SW480 (cell line): ENCODE measurements at regions not wholly inside any gene's neighbourhood (a gene's known extent, or its start where the extent isn't known, plus 50 kb on each side); places are given as distances from the start of the nearest gene placed in this dataset.
A peak's percentile ranks its signal among the peaks of the same experiment; 100 is the strongest.
"Not testable (repeated sequence)": the region's sequence is repeated elsewhere in the genome, so short reads cannot be mapped to it uniquely, and the experiment has no call there.

Experiments used
- DNase-seq: peaks from one replicate; pipeline ENCODE4 v3.0.0-alpha.2; 2016; ENCODE audit warnings: low spot score

DNA sequence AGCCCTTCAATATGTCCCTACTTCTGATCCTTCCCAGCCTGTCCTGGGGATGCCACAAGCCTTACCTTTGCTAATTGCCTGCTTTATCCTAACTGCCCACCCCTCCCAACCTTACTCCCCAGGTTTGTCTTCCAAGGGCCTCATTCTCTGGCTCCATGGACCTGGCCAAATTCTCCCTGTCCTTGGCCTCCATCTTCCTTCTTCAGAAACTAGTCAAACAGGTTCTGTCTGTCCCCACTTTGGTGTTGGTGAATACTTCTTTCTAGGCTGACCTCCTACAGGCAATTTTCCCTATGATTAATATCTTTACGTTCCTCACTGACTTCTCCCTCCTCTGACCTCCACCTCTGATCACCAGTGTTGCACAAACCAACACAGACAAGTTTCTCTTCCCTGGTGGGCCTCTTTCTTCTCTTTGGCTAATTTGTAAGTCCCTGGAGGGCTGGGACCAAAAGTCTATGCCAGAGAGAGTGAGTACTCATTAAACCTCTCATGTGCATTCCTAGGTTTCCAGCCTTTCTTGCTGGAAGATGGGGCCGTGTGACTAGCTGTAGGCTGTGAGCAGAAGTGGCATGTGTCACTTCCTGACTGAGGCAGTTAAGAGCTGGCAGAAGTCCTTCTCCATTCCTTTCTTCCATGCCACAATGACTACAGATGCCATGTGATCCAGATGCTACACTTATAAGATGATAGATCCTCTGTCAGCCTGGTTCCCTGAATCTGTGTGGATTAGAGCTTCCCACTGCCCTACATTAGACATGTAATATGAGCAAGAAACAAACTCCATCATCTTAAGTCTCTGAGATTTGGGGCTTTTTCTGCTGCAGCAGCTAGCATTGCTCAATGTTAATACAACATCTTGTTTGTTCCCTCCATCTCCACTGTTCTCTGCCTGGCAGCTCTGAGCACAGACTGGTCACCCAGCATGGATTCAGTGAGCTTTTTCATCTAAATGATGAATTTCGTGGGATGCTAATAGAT is 382.7 kb downstream of the RPS24 start:
- no peak for DNase-seq

GRCh38 chr10:78417425-78418370 is 384.0 kb downstream of the RPS24 start:
- no peak for DNase-seq

DNA sequence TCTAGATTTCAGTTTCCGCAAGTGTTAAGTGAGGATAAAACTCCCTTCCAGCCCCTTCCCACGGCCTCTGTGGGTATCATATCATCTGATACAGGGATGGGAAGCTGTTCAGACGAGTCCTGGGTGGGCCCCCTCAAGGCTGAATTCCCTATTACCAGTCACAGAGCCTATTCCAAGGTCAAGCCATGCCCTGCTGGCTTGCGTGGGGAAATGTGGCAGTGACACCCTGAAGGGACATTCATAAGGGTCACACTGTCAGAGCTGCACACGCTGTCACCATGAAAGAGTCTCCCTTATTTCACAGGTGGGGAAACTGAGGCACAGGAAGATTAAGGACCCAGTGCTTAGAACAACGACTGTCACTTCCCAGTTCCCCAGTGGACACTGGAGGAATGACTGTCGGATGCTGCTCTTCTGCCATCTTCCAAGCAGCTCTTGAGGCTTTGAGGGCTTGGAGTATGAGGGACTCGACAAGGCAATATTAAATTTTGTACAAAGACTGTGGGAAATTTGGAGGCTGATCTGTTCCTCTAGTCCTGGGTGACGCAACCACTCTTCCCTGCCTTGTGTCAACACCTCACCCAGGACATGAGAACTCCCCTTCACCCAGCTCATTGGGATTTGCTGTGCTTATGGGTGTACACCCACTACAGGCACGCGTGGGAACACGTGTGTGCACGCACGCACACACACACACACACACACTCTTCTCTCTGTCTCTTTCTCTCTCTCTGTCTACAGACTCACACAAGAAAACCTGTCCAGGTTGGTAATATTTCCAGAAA is 386.0 kb downstream of the RPS24 start:
- no peak for DNase-seq

DNA sequence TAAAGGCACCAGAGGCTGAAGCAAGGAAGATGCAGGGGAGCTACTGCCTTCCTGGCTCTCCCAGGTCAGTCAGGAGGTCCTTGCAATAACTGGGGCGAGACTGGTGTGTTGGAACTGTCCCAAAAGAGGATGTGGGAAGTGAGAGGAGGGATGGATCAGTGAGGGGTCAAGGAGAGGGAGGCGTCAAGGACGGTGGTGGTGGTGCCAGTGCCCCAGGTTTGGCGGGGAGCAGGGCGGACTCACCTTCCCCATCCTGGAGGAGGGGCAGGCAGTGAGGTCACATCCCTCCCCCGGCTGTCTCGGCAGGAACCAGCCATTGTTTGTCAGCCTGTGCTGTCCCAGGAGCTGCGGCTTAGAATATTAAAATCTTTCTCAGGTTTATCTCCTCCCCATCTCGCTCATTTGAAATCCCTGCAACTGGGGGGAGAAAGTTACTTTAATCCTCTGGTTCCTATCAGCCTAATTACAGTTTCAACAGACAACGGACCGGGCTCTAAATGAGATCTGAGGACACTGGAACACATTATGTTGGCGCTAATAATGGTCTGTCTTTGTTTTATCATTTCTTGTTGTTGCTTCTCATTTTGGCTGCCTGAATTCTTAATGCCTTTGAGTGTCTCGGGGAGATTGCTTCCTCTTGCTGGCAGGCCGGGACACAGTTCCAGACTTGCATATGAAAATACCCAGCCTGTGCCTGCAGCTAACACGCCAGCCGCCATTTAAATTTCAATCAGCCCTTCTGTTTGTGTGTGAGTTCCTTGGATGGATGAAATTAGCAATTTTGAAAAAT is 387.5 kb downstream of the RPS24 start:
- DNase-seq, result no peak

DNA sequence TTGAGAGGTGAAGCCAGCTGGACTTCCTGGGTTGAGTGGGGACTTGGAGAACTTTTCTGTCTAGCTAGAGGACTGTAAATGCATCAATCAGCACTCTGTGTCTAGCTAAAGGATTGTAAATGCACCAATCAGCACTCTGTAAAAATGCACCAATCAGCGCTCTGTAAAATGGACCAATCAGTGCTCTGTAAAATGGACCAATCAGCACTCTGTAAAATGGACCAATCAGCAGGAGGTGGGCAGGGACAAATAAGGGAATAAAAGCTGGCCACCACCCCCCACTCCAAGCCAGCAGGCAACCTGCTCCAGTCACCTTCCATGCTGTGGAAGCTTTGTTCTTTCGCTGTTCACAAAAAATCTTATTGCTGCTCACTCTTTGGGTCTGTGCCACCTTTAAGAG is 390.4 kb downstream of the RPS24 start:
- DNase-seq, result not testable (repeated sequence)

- DNase-seq, result peak; percentile 29
These were observed 391.1 kb downstream of the RPS24 start for GRCh38 chr10:78424723-78425122.

GRCh38 chr10:78426181-78426580 is 392.5 kb downstream of the RPS24 start:
- no peak for DNase-seq

GRCh38 chr10:78427497-78428031 is 393.9 kb downstream of the RPS24 start:
- DNase-seq, result no peak

DNA sequence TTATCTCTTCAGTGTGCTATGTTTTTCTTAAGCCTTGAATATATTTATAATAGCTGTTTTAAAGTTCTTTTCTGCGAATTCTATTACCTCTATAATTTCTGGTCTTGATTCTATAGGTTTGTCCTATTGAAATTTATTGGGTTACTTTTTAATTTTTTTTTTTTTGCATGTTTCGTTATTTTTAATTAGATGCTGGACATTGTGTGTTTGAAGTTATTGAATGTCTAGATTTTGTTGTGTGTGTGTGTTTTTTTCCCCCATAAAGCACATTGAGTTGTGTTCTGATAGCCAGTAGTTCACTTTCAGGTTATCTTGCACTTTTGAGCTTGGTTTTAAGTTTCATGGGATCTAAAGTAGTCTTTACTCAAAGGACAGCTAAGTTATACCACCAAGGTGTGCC is 394.9 kb downstream of the RPS24 start:
- DNase-seq, result no peak

GRCh38 chr10:78429984-78430383 is 396.3 kb downstream of the RPS24 start:
- no peak for DNase-seq

DNA sequence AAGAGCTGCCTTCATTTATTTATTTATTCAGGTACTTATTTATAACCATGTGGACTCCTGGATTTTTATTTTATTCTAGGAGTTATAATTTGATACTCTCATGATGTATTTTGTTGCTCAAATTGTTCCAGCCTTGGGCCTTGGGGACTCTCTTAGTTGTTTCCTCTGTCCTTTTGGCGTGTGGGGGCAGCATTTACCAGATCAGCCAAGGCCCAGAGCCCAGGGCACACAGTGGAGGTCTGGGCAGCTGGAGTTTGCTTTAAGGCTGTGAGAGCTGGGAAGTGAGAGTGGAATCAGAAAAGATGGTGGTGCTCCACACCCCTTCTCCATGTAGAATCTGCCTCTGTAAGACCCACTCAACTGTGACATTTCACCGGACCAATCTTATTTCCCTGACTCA is 398.9 kb downstream of the RPS24 start:
- no peak for DNase-seq

GRCh38 chr10:78433076-78433595 is 399.5 kb downstream of the RPS24 start:
- DNase-seq, result no peak

- no peak for DNase-seq
These were observed 400.3 kb downstream of the RPS24 start for GRCh38 chr10:78433766-78434535.

DNA sequence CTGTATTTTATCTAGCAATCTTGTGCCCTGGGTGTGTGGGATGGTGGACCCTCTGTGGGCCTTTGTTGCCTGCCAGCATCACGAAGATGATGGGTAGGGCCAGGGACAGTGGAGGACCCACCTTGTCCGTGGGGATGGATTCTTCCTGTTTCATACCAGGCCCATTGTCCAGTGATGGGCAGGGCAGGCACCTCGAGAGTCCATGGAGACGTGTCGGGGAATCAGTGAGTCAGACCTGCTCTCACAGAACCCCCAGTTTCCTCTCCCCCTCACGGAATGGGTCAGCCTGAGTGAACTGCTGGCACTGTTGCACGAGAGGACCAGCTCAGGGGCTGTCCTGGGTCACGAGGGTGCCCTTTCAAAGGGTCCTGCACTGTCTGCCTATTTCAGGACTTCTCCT is 401.2 kb downstream of the RPS24 start:
- DNase-seq, result no peak

DNA sequence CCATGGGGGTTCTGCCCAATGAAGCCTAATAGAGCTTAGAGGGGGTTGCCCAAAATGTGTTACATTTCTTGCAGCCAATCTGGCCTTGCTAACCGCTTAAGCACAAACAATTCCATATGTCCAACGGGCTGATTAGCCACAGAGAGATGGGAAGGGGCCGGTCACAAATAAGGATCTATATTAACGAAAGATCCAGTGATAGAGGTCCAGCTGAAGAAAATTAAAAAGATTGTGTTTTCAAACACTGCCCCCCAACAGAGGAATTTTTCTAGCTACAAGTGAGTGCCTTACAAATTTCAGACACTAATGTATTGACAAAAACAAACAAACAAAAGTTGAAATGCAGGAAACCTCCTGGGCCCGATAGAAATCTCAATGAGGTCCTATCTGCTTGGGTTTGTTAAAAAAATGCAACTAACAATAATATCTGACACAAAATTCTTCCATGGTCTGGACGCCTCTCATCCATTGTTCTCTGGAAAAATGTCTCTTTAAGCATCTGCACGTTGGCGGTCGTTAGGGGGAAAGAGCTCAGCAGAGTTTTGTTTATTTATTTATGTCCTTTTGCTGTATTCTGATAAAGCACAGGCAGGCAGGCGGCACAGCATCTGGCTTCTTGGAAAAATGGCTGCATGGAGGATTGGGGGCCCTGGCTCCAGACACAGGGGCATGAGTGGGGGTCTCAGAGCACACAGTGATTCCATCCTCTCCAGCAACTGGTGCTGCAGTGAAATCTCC is 402.0 kb downstream of the RPS24 start:
- DNase-seq, result no peak

DNA sequence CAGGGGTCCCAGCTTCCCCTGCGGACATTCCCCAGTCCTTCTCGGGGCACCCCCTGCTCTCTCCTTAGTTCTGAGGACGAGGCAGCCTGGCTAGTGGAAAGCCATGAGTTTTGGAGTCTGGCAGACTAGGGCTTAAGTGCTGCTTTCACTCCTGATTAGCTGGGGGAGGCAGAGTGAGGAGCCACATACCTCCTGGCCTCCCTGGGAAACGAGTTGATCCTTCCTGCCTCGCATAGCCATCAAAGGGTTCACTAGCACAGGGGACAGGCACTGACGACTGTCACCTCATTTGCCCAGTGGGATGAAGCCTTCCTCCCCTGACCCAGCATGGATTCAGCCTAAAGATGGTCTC is 402.5 kb downstream of the RPS24 start:
- no peak for DNase-seq

DNA sequence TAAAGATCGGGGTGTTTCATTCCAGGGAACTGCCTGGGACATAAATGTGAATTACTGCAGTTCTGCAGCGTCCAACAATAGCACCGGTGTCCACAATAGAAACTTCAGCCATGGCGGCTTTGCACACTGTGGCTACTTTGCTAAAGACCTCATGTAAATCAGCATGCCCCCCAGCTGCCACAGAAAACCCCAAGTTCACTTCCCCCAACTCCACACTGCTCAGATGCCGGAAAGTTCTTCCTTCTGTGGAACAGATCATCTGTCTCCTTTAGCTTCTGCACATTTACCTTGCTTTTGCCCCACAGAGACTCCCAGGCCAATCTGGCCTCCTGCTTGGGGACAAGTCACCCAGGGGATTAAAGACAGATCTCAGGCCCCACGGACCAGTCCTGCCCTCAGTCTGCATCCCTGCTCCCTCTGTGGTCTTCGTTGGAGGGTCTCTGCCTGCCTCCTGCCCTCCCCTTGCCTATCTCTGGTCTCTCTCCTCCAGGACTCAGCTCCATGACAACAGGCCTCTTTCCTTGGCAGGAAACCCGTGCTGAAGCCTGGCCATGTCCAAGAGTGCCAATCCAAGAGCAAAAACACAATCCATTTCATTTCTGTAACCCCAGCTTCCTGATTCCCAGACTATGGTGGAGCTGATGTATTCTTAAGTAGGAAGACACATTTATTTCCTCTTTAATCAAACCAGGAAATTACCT is 403.2 kb downstream of the RPS24 start:
- no peak for DNase-seq

DNA sequence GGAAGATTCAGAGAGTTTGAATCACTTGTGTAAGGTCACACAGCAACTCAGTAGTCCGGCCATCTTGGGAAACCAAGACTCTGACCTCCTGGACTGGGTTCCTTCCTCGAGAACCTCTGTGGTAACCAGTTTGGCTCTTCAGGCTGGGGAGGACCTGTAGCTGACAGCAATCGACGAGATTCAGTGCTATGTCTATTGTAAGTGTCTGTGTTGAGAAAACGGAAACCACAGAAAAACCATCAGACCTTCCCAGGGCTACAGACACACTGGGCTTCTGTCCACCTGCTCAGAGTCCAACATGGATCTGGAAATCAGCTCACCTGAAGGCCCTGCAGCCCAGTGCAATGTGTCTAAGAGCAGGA is 403.7 kb downstream of the RPS24 start:
- no peak for DNase-seq
